ENCODE measurements at regions not wholly inside any gene's neighbourhood (a gene's known extent, or its start where the extent isn't known, plus 50 kb on each side); places are given as distances from the start of the nearest gene placed in this dataset.

DNA sequence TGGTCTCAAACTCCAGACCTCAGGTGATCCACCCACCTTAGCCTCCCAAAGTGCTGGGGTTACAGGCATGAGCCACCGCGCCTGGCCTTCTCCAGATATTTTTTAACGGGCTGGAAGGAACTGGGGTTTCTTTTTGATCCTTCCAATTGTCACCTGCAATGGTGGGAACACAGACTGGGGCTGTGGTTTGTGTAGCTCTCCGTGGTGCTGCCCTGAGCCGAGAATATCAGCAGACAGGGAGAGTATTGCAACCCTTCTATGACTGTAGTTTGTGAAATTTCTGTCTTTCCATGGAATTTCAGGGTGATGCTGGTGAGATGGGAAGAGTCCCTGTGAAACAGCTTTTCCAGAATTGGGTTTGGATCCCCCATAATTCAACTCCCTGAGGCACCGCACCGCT is 263.5 kb downstream of the ENGASE start:
- ATAC-seq (no peak), DNase-seq (no peak)
- intact Hi-C loops (cut with DNase I), result no loop called here
- no peaks in the 10 kb centered on the region for H3K4me1 ChIP-seq
- no peak overlapping the region for H3K4me3 ChIP-seq
- H3K27me3 ChIP-seq (ENCODE audit: low read depth), result peaks cover 11% of the 10 kb centered on the region
- TF ChIP-seq, protein P1, sequence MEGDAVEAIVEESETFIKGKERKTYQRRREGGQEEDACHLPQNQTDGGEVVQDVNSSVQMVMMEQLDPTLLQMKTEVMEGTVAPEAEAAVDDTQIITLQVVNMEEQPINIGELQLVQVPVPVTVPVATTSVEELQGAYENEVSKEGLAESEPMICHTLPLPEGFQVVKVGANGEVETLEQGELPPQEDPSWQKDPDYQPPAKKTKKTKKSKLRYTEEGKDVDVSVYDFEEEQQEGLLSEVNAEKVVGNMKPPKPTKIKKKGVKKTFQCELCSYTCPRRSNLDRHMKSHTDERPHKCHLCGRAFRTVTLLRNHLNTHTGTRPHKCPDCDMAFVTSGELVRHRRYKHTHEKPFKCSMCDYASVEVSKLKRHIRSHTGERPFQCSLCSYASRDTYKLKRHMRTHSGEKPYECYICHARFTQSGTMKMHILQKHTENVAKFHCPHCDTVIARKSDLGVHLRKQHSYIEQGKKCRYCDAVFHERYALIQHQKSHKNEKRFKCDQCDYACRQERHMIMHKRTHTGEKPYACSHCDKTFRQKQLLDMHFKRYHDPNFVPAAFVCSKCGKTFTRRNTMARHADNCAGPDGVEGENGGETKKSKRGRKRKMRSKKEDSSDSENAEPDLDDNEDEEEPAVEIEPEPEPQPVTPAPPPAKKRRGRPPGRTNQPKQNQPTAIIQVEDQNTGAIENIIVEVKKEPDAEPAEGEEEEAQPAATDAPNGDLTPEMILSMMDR (IDR thresholded peaks at IDR 0.05), result no peak
- no peaks in the 10 kb centered on the region for H3K36me3 ChIP-seq
- H3K27ac ChIP-seq, result no peak overlapping the region
- H3K9me3 ChIP-seq, result no peaks in the 10 kb centered on the region

DNA sequence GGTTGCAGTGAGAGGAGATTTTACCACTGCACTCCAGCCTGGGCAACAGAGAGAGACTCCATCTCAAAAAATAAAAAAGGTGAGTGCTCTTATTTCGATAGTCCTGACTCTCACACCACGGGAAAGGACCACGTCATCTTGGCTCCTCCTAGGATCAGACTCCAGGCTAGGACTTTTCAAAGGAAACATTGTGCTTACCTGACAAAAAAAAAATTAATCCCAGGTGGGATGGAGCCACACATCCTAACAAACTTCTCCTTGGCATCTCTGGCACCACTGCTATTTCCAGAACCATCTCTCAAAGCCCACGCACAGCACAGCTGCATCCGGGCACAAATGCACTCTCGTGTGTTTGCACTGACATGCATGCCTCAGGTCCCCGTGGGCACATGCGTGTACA is 262.4 kb downstream of the ENGASE start:
- no peak for ATAC-seq
- H3K27me3 ChIP-seq (ENCODE audit: low read depth), result peaks cover 13% of the 10 kb centered on the region
- no peak overlapping the region for H3K27ac ChIP-seq
- TF ChIP-seq, protein P1 (IDR thresholded peaks at IDR 0.05), result no peak
- H3K4me1 ChIP-seq, result no peaks in the 10 kb centered on the region
- intact Hi-C loops (cut with DNase I), result no loop called here
- no peak for DNase-seq
- no peak overlapping the region for H3K4me3 ChIP-seq
- H3K36me3 ChIP-seq, result no peaks in the 10 kb centered on the region
- no peaks in the 10 kb centered on the region for H3K9me3 ChIP-seq

DNA sequence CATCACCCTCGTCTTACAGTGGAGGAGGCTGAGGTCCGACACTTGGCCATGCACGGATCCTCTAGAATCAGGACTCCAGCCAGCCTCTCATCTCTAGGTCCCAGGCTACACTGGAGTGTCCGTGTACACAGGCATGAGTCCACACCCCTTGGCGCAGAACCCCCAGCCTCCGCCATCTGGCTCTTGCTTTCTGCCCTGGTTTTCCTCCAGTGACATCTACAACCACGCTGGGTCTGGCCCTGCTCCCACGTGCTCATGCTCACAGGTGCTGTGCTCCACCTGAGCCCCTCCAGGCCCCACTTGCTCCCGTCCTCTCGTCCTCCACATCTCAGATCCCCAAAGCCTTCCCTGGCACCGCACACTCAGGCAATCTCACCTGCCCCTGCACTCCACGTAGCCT is 260.8 kb downstream of the ENGASE start:
- Histone ChIP-seq H3K36me3 (no peaks in the 10 kb centered on the region), H3K9me3 (no peaks in the 10 kb centered on the region), H3K27ac (no peak overlapping the region), H3K4me1 (no peaks in the 10 kb centered on the region), H3K4me3 (no peak overlapping the region), H3K27me3 (ENCODE audit: low read depth) (peaks cover 21% of the 10 kb centered on the region)
- TF ChIP-seq, protein P1 (IDR thresholded peaks at IDR 0.05), result no peak
- intact Hi-C loops (cut with DNase I), result no loop called here
- DNase-seq (no peak), ATAC-seq (no peak)

DNA sequence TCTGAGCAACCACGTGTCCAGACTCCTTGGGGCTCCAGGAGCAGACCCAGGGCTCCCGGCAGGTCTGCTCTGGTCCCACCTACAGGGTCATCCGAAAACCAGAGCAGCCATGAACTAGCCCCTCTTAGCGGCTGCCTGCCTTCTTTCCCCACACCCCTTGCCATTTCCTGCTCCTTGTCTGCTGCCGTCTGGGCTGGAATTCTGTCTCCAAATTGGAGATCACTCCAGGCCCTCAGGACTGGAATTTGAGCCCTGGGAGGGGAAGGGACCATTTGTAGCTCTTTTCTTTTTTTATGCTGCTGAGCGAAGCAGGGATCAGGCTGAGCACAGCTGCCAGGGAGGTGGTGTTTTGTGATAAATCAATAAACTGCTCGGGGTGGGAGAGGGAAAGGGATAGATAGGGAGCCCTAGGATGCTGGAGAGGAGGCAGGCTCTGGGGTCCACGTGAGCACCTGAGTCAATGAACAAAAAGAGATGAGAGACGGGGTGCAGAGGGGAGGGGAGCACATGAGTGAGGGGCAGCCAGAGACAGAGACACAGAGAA is 257.5 kb downstream of the ENGASE start:
- Histone ChIP-seq H3K4me1 (no peaks in the 10 kb centered on the region), H3K4me3 (no peak overlapping the region), H3K27me3 (ENCODE audit: low read depth) (peaks cover 29% of the 10 kb centered on the region), H3K9me3 (no peaks in the 10 kb centered on the region), H3K27ac (no peak overlapping the region), H3K36me3 (no peaks in the 10 kb centered on the region)
- intact Hi-C loops (cut with DNase I), result no loop called here
- TF ChIP-seq, protein P1 (IDR thresholded peaks at IDR 0.05), result no peak
- ATAC-seq, result no peak
- no peak for DNase-seq

DNA sequence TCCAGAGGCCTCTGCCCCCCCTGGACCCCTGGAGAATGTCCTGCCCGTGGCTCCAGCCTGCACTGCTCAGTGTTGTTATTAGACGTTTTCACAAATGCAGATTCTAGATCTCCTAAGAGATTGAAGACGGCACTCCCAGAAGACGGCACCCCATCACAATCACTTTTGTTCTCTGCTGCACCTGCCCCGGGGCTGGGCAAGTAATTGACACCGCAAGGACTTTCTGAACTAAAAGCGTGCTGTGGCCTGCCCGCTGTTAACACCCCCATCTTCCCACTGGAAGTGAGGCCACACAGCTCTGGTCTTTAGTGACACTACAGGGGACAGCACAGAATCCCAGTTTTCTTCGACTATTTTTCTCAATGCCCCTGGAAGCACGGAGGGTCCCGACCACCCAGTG is 256.9 kb downstream of the ENGASE start:
- Histone ChIP-seq H3K27me3 (ENCODE audit: low read depth) (peaks cover 34% of the 10 kb centered on the region), H3K9me3 (no peaks in the 10 kb centered on the region), H3K36me3 (no peaks in the 10 kb centered on the region), H3K27ac (no peak overlapping the region), H3K4me3 (no peak overlapping the region), H3K4me1 (no peaks in the 10 kb centered on the region)
- intact Hi-C loops (cut with DNase I), result no loop called here
- ATAC-seq (no peak), DNase-seq (no peak)
- TF ChIP-seq, protein P1 (IDR thresholded peaks at IDR 0.05), result no peak

DNA sequence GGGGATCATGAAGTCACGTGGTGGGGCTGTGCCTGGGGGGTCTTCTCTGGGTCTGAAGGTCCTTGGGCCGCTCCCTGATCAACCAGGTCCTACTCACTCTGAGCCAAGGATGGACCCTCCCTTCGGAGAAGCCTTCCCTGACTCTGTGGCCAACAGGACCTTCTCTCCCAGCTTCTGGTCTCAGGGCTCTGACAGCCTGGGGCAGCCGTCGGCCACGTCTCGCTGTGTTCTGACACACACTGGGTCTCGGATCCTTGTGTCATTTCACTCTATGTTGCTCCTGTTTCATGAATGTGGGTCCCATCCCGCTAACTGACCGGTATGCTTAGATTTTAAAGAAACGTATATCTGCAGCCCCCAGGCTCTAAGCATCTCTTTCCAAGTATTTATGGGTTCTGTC is 256.1 kb downstream of the ENGASE start:
- intact Hi-C loops (cut with DNase I), result no loop called here
- Histone ChIP-seq H3K4me3 (no peak overlapping the region), H3K4me1 (no peaks in the 10 kb centered on the region), H3K27ac (no peak overlapping the region), H3K9me3 (no peaks in the 10 kb centered on the region), H3K27me3 (ENCODE audit: low read depth) (peaks cover 37% of the 10 kb centered on the region), H3K36me3 (no peaks in the 10 kb centered on the region)
- DNase-seq (no peak), ATAC-seq (no peak)
- TF ChIP-seq, protein P1 (IDR thresholded peaks at IDR 0.05), result no peak

Data from lower lobe of right lung (tissue), 2 donors.